GM13976 (cell line): ENCODE measurements at regions not wholly inside any gene's neighbourhood (a gene's known extent, or its start where the extent isn't known, plus 50 kb on each side); places are given as distances from the start of the nearest gene placed in this dataset.

ENCODE experiments used
- DNase-seq: peaks from one replicate; pipeline ENCODE4 v3.0.0; 2012; ENCODE audit warnings: low spot score
- in situ Hi-C: fragments of 300-500 bp; cut with MboI; formaldehyde crosslinking; loops from one replicate; pipeline ENCODE4 v1.12.0; 2022; ENCODE audit warnings: low sequenced_read_pairs, mixed read lengths, inconsistent platforms; ENCODE audit not compliant: unreplicated experiment
- TF ChIP-seq, protein P1 (sequence below): IDR thresholded peaks from 2 replicates; pipeline ENCODE4 v1.5.1; 2012; ENCODE audit warnings: borderline replicate concordance, mild to moderate bottlenecking; ENCODE audit not compliant: insufficient read depth; ENCODE audit errors: extremely low read depth, missing control alignments, control extremely low read depth

DNA sequence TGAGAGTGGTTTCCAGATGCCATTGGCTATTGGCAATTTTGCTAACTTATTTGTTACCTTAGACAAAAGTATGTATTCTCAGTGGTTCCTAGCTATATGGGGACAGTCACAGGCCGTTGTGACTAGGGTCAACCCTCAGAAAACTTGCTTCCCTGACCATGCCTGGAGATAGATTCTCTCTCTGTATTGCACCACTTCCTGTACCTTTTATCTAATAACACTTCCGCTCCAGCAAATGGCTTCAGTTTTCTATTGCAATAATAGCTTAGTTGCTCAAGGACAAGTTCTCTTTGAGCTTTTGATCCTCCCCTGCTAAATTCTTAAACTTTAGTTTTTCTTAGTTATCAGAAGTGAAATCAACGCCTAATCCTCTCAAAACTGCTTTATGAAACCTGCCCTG, 338.0 kb downstream of the RMST start:
- no peak for DNase-seq
- TF ChIP-seq, protein P1, sequence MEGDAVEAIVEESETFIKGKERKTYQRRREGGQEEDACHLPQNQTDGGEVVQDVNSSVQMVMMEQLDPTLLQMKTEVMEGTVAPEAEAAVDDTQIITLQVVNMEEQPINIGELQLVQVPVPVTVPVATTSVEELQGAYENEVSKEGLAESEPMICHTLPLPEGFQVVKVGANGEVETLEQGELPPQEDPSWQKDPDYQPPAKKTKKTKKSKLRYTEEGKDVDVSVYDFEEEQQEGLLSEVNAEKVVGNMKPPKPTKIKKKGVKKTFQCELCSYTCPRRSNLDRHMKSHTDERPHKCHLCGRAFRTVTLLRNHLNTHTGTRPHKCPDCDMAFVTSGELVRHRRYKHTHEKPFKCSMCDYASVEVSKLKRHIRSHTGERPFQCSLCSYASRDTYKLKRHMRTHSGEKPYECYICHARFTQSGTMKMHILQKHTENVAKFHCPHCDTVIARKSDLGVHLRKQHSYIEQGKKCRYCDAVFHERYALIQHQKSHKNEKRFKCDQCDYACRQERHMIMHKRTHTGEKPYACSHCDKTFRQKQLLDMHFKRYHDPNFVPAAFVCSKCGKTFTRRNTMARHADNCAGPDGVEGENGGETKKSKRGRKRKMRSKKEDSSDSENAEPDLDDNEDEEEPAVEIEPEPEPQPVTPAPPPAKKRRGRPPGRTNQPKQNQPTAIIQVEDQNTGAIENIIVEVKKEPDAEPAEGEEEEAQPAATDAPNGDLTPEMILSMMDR = no peak
- in situ Hi-C loops = no loop called here

GRCh38 chr12:97801471-97802059, 339.0 kb downstream of the RMST start:
- in situ Hi-C loops = no loop called here
- TF ChIP-seq, protein P1 = no peak
- no peak for DNase-seq

DNA sequence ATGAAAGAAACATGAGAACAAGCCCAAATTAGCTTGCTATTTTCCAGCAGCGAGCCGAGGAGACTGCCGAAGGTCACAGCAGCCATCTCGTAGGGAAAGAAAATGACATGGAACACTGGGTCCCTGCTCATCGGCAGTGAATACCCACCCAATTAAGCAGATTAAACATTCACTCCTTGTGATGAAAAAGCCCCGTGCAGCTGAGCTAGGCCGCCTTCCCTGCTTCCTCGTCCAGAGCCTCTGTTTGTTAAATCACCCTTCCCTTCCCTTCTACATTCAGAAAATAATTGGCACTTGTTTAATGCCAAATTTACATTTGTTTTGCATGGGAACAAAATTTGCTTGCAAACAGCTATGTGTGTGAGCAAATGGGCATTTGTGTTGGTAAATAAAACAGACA, 342.5 kb downstream of the RMST start:
- no peak for DNase-seq
- in situ Hi-C loops = no loop called here
- TF ChIP-seq, protein P1 = no peak

DNA sequence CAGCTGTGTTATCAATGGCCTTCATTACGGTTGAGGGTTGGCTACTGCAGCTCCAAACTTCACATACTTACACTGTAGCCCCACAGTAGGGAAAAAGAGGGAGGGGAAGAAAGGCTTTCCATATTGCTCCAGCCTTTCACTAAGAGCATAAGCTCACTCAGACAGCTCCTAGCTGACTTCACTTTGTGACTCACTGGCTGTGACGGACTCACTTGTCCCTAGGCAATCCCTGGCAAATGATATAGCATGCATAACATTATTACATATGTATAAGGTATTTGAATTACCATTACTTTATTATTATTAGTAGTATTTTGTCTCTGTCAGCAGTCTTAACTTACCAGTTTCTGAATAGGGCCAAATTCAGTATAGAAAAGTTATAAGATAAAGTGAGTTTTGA, 350.7 kb downstream of the RMST start:
- no peak for DNase-seq
- in situ Hi-C loops = no loop called here
- TF ChIP-seq, protein P1 = no peak

DNA sequence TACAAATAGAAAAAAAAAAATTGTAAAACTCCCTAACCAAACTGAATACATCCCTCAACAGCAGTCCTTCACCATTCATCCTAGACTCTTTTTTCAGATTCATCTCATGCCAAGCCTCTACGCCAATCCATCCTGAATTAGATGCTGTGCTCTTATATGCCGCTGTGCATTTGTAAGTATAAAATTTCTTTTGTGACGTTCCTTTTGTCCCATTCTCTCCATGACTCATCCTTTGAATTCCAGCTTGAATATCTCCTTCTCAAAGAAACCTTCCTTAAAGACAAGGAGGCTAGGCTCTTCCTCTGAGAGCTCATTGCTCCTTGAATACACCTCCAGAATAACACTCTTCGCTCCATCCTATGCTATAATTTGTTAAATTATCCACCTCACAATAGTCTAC, 359.2 kb downstream of the RMST start:
- TF ChIP-seq, protein P1 = no peak
- no peak for DNase-seq
- in situ Hi-C loops = no loop called here

DNA sequence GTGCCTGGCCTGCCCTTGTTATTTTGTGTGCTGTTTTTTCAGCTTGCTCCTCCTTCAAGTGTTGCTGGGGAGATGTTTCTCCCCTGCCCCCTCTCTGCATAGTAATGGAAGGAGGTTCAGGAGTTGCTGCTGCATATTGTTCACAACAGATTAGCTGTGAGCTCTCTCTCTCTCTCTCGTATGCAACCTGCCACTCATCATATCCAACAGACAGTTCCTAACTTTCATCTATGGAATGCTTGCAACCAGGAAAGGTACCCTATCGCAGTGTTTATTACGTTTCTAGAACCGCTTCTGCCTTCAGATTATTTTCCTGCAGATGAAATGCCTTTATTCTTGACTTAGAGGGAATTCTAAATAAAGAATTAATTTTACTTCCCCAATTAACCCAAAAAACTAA, 372.9 kb downstream of the RMST start:
- DNase-seq = no peak
- in situ Hi-C loops = no loop called here
- TF ChIP-seq, protein P1 = no peak

- in situ Hi-C loops = no loop called here
- no peak for DNase-seq
- TF ChIP-seq, protein P1 = no peak
These were observed 374.8 kb downstream of the RMST start for GRCh38 chr12:97837401-97837800.
